SK-N-SH (cell line): ENCODE measurements at regions not wholly inside any gene's neighbourhood (a gene's known extent, or its start where the extent isn't known, plus 50 kb on each side); places are given as distances from the start of the nearest gene placed in this dataset.

Source experiments
- CTCF ChIA-PET: fragments of 300-600, 350-600 bp; formaldehyde crosslinking; extraction: SDS; loops from one replicate; lab custom pipeline; 2021; lab: Yijun Ruan, JAX
- POLR2A ChIA-PET: fragments of 350-600 bp; sonication (Branson Sonifier 250); formaldehyde crosslinking; extraction: SDS; loops from one replicate; lab custom pipeline; 2020; ENCODE audit warnings: antibody characterized with exemption, inconsistent platforms; lab: Yijun Ruan, JAX
- DNase-seq: peaks from one replicate; pipeline ENCODE4 v3.0.0; 2012
- H2AFZ ChIP-seq: fragments of 200-600 bp; sonication (generic); 2 replicates; pipeline ENCODE4 v1.8.1; 2016; ENCODE audit warnings: antibody characterized with exemption, mild to moderate bottlenecking, low read depth
- H3F3A ChIP-seq: fragments of 200-600 bp; sonication (generic); replicated peaks from 2 replicates; pipeline ENCODE3; 2016; ENCODE audit warnings: antibody characterized with exemption, mild to moderate bottlenecking; ENCODE audit not compliant: insufficient read depth
- H3K27ac ChIP-seq, 2 experiments: fragments of 200-500 bp in 1 of 2; fragments of 200-600 bp in 1 of 2; sonication (Bioruptor generic) in 1 of 2; sonication (generic), shearing (Covaris generic) in 1 of 2; 2 replicates each; pipeline versions ENCODE4 v1.5.1 to v1.6.1; 2014 to 2016; ENCODE audit warnings: low read depth in 2 of 2, inconsistent platforms in 1 of 2, low read length in 1 of 2, mild to moderate bottlenecking in 1 of 2, mixed read lengths in 1 of 2
- H3K27me3 ChIP-seq: fragments of 200-600 bp; sonication (generic), shearing (Covaris generic); 2 replicates; pipeline ENCODE4 v1.6.1; 2016; ENCODE audit warnings: mixed run types; ENCODE audit not compliant: insufficient read depth
- H3K36me3 ChIP-seq, 2 experiments: fragments of 200-500 bp in 1 of 2; fragments of 200-600 bp in 1 of 2; sonication (Bioruptor generic) in 1 of 2; sonication (generic) in 1 of 2; replicated peaks in 1 of 2; 2 replicates each; pipeline versions ENCODE3 to v1.5.1; 2014 to 2016; ENCODE audit warnings: low read length in 1 of 2, mild to moderate bottlenecking in 1 of 2; ENCODE audit not compliant: insufficient read depth in 2 of 2, control insufficient read depth in 1 of 2
- H3K4me1 ChIP-seq, 2 experiments: fragments of 200-500 bp in 1 of 2; fragments of 200-600 bp in 1 of 2; sonication (Bioruptor generic) in 1 of 2; sonication (generic), shearing (Covaris generic) in 1 of 2; 2 replicates each; pipeline versions ENCODE4 v1.5.1 to v1.6.1; 2014 to 2016; ENCODE audit warnings: low read depth in 1 of 2, low read length in 1 of 2, mixed run types in 1 of 2; ENCODE audit not compliant: insufficient read depth in 2 of 2, control insufficient read depth in 1 of 2
- H3K4me2 ChIP-seq: fragments of 200-600 bp; sonication (generic), shearing (Covaris generic); 2 replicates; pipeline ENCODE4 v1.6.1; 2017; ENCODE audit warnings: mixed run types
- H3K4me3 ChIP-seq, 2 experiments: fragments of 200-500 bp in 1 of 2; fragments of 200-600 bp in 1 of 2; sonication (Bioruptor generic) in 1 of 2; sonication (generic), shearing (Covaris generic) in 1 of 2; 2 replicates each; pipeline versions ENCODE4 v1.5.1 to v1.8.1; 2014 to 2016; ENCODE audit warnings: low read depth in 2 of 2, inconsistent platforms in 1 of 2, low read length in 1 of 2, mild to moderate bottlenecking in 1 of 2, mixed read lengths in 1 of 2, moderate library complexity in 1 of 2
- H3K79me2 ChIP-seq: fragments of 200-600 bp; sonication (generic); 2 replicates; pipeline ENCODE4 v1.8.1; 2017; ENCODE audit warnings: mild to moderate bottlenecking; ENCODE audit not compliant: insufficient read depth
- H3K9ac ChIP-seq: fragments of 200-600 bp; sonication (generic); 2 replicates; pipeline ENCODE4 v1.6.1; 2017; ENCODE audit warnings: mixed run types
- H3K9me2 ChIP-seq: fragments of 200-600 bp; sonication (generic); 2 replicates; pipeline ENCODE4 v1.6.1; 2017; ENCODE audit warnings: mixed run types
- H3K9me3 ChIP-seq: fragments of 200-600 bp; sonication (generic); 2 replicates; pipeline ENCODE4 v1.6.1; 2017; ENCODE audit warnings: mixed run types, mild to moderate bottlenecking, moderate library complexity
- H4K20me1 ChIP-seq: fragments of 200-600 bp; sonication (generic); 2 replicates; pipeline ENCODE4 v1.6.1; 2017; ENCODE audit warnings: mild to moderate bottlenecking, mixed run types; ENCODE audit not compliant: insufficient read depth
- CHD2 ChIP-seq: fragments of 150-350 bp; IDR thresholded peaks from 2 replicates; pipeline ENCODE4 v1.6.1; 2018; ENCODE audit warnings: low read length; ENCODE audit not compliant: partially characterized antibody
- EP300 ChIP-seq, 2 experiments: IDR thresholded peaks; 2 replicates each; pipeline versions ENCODE4 v1.4.0 to v1.6.1; 2012; ENCODE audit warnings: borderline replicate concordance in 1 of 2, low read depth in 1 of 2, low read length in 1 of 2
- FOSL2 ChIP-seq: IDR thresholded peaks from 2 replicates; pipeline ENCODE4 v1.4.0; 2012; ENCODE audit warnings: low read depth, mild to moderate bottlenecking, moderate library complexity, borderline replicate concordance
- GATA2 ChIP-seq: sonication (generic); formaldehyde crosslinking; IDR thresholded peaks from 2 replicates; pipeline ENCODE4 v1.5.0; 2020; ENCODE audit warnings: mild to moderate bottlenecking, missing genetic modification reagents
- JUND ChIP-seq: IDR thresholded peaks from 2 replicates; pipeline ENCODE4 v1.4.0; 2012
- MAX ChIP-seq: IDR thresholded peaks from 2 replicates; pipeline ENCODE4 v1.4.0; 2012; ENCODE audit warnings: low read depth
- MEF2A ChIP-seq: IDR thresholded peaks from 2 replicates; pipeline ENCODE4 v1.4.0; 2012; ENCODE audit warnings: low read depth, borderline replicate concordance
- MXI1 ChIP-seq: IDR thresholded peaks from 2 replicates; pipeline ENCODE4 v1.6.1; 2012; ENCODE audit warnings: mild to moderate bottlenecking, low read depth, low read length, improper control_type of control experiment
- NRF1 ChIP-seq: IDR thresholded peaks from 2 replicates; pipeline ENCODE4 v1.6.1; 2012; ENCODE audit warnings: low read depth, mild to moderate bottlenecking, low read length
- PBX3 ChIP-seq: IDR thresholded peaks from 2 replicates; pipeline ENCODE4; 2012
- POLR2AphosphoS5 ChIP-seq: IDR thresholded peaks from 2 replicates; pipeline ENCODE4 v1.6.1; 2012; ENCODE audit warnings: low read depth, low read length
- RAD21 ChIP-seq: IDR thresholded peaks from 2 replicates; pipeline ENCODE4 v1.6.1; 2012; ENCODE audit warnings: mild to moderate bottlenecking, low read length
- RFX5 ChIP-seq: IDR thresholded peaks from 2 replicates; pipeline ENCODE4 v1.6.1; 2012; ENCODE audit warnings: mild to moderate bottlenecking, improper control_type of control experiment, low read length
- SMC3 ChIP-seq: IDR thresholded peaks from 2 replicates; pipeline ENCODE4 v1.6.1; 2012; ENCODE audit warnings: low read depth, low read length, improper control_type of control experiment
- TCF12 ChIP-seq: IDR thresholded peaks from 2 replicates; pipeline ENCODE4 v1.4.0; 2012
- TEAD4 ChIP-seq: IDR thresholded peaks from 2 replicates; pipeline ENCODE4 v1.4.0; 2012; ENCODE audit warnings: mild to moderate bottlenecking, borderline replicate concordance; ENCODE audit not compliant: insufficient read depth
- YY1 ChIP-seq: IDR thresholded peaks from 2 replicates; pipeline ENCODE4 v1.4.0; 2012; ENCODE audit warnings: low read depth, mild to moderate bottlenecking
- WGBS: methylation state at CpG from one replicate; pipeline ENCODE4 v1.1.6; 2017; ENCODE audit warnings: low lambda C conversion rate; 5-methylcytosine and 5-hydroxymethylcytosine counted together
- TF ChIP-seq, protein P1 (sequence below): IDR thresholded peaks from 2 replicates; pipeline ENCODE4 v1.4.0; 2012; ENCODE audit warnings: low read depth, borderline replicate concordance
- TF ChIP-seq, protein P2 (sequence below): fragments of 150-350 bp; IDR thresholded peaks from 2 replicates; pipeline ENCODE4 v1.6.1; 2016; ENCODE audit warnings: mild to moderate bottlenecking, low read depth, low read length
- TF ChIP-seq, protein P3 (sequence below): fragments of 200-600 bp; sonication (generic); IDR thresholded peaks from 2 replicates; pipeline ENCODE4 v1.6.1; 2017; ENCODE audit warnings: antibody characterized with exemption, mild to moderate bottlenecking, moderate library complexity

DNA sequence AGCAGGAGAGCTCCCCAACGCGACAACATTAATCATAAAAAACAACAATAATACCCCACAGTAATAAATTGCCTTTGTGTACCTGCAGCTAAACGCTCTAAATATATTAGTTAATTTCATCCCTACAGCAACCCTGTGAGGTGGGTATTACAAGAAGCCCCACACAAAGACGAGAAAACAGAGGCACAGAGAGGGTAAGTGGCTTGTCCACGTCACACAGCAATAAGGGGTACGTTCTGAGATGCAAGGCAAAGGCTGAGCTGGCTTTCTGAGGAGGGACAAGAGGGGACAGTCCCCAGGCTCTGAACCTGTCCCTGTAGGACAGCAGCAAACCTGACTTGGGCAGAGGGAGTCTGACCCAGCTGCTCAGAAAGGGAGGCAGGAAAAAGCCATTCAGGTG, 78.2 kb downstream of the NCOR2 start:
- TF ChIP-seq SMC3 (no peak), YY1 (no peak), RAD21 (no peak), POLR2AphosphoS5 (no peak), MXI1 (no peak), GATA2 (no peak), NRF1 (no peak), PBX3 (no peak), EP300 (IDR thresholded peaks at IDR 0.05; ENCODE audit: borderline replicate concordance in 1 of 2, low read depth in 1 of 2, low read length in 1 of 2) (no peak), FOSL2 (no peak), MEF2A (no peak), TCF12 (no peak), RFX5 (no peak), JUND (no peak), MAX (no peak), CHD2 (no peak), TEAD4 (no peak)
- TF ChIP-seq, protein P1, sequence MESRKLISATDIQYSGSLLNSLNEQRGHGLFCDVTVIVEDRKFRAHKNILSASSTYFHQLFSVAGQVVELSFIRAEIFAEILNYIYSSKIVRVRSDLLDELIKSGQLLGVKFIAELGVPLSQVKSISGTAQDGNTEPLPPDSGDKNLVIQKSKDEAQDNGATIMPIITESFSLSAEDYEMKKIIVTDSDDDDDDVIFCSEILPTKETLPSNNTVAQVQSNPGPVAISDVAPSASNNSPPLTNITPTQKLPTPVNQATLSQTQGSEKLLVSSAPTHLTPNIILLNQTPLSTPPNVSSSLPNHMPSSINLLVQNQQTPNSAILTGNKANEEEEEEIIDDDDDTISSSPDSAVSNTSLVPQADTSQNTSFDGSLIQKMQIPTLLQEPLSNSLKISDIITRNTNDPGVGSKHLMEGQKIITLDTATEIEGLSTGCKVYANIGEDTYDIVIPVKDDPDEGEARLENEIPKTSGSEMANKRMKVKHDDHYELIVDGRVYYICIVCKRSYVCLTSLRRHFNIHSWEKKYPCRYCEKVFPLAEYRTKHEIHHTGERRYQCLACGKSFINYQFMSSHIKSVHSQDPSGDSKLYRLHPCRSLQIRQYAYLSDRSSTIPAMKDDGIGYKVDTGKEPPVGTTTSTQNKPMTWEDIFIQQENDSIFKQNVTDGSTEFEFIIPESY = no peak
- TF ChIP-seq, protein P2, sequence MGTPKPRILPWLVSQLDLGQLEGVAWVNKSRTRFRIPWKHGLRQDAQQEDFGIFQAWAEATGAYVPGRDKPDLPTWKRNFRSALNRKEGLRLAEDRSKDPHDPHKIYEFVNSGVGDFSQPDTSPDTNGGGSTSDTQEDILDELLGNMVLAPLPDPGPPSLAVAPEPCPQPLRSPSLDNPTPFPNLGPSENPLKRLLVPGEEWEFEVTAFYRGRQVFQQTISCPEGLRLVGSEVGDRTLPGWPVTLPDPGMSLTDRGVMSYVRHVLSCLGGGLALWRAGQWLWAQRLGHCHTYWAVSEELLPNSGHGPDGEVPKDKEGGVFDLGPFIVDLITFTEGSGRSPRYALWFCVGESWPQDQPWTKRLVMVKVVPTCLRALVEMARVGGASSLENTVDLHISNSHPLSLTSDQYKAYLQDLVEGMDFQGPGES = no peak
- TF ChIP-seq, protein P3, sequence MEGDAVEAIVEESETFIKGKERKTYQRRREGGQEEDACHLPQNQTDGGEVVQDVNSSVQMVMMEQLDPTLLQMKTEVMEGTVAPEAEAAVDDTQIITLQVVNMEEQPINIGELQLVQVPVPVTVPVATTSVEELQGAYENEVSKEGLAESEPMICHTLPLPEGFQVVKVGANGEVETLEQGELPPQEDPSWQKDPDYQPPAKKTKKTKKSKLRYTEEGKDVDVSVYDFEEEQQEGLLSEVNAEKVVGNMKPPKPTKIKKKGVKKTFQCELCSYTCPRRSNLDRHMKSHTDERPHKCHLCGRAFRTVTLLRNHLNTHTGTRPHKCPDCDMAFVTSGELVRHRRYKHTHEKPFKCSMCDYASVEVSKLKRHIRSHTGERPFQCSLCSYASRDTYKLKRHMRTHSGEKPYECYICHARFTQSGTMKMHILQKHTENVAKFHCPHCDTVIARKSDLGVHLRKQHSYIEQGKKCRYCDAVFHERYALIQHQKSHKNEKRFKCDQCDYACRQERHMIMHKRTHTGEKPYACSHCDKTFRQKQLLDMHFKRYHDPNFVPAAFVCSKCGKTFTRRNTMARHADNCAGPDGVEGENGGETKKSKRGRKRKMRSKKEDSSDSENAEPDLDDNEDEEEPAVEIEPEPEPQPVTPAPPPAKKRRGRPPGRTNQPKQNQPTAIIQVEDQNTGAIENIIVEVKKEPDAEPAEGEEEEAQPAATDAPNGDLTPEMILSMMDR = no peak
- ChIA-PET POLR2A (no interaction called here), CTCF (interaction anchor here (0.9 to 1.3 kb wide), 3 partner anchors 282 to 457 kb away, joined by 3 to 5 read pairs (median 4); no protein-coding TSS in a partner anchor)
- Histone ChIP-seq H3K4me3 (no peak overlapping the region), H3K36me3 (peaks cover 16 to 43% of the 10 kb centered on the region in 2 experiments), H3K9ac (no peak overlapping the region), H3K4me2 (no peak overlapping the region), H3K27ac (no peak overlapping the region; a peak in 1 of 4 replicates), H4K20me1 (peaks cover 87% of the 10 kb centered on the region), H2AFZ (no peak overlapping the region), H3K9me2 (no peaks in the 10 kb centered on the region), H3K79me2 (peaks cover 66% of the 10 kb centered on the region), H3K27me3 (no peaks in the 10 kb centered on the region), H3K9me3 (no peaks in the 10 kb centered on the region), H3K4me1 (peaks cover 0 to 53% of the 10 kb centered on the region in 2 experiments; a peak in 1 of 4 replicates), H3F3A (no peaks in the 10 kb centered on the region)
- 75% methylated on average over 6 of the region's 6 CpGs for WGBS
- DNase-seq = no peak
